SU-DHL-6 (cell line): ENCODE measurements at regions not wholly inside any gene's neighbourhood (a gene's known extent, or its start where the extent isn't known, plus 50 kb on each side); places are given as distances from the start of the nearest gene placed in this dataset.

Experiments
- EZH2phosphoT487 ChIP-seq: fragments of 200-600 bp; sonication (generic), shearing (Covaris generic); conservative IDR thresholded peaks from 2 replicates; pipeline ENCODE4 v1.6.1; 2018; ENCODE audit warnings: mild to moderate bottlenecking, antibody characterized with exemption, low read length, moderate library complexity, mixed read lengths
- TF ChIP-seq, protein P1 (sequence below): fragments of 200-600 bp; sonication (generic); IDR thresholded peaks from one replicate; pipeline ENCODE4 v1.5.1; 2017; ENCODE audit warnings: antibody characterized with exemption, mild to moderate bottlenecking, low read length, moderate library complexity; ENCODE audit not compliant: insufficient read depth, poor library complexity, severe bottlenecking

GRCh38 chr7:18320422-18320821 is 175.1 kb upstream of the HDAC9 start:
- TF ChIP-seq, protein P1, sequence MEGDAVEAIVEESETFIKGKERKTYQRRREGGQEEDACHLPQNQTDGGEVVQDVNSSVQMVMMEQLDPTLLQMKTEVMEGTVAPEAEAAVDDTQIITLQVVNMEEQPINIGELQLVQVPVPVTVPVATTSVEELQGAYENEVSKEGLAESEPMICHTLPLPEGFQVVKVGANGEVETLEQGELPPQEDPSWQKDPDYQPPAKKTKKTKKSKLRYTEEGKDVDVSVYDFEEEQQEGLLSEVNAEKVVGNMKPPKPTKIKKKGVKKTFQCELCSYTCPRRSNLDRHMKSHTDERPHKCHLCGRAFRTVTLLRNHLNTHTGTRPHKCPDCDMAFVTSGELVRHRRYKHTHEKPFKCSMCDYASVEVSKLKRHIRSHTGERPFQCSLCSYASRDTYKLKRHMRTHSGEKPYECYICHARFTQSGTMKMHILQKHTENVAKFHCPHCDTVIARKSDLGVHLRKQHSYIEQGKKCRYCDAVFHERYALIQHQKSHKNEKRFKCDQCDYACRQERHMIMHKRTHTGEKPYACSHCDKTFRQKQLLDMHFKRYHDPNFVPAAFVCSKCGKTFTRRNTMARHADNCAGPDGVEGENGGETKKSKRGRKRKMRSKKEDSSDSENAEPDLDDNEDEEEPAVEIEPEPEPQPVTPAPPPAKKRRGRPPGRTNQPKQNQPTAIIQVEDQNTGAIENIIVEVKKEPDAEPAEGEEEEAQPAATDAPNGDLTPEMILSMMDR, result no peak
- TF ChIP-seq EZH2phosphoT487, result no peak
